ENCODE measurements at regions not wholly inside any gene's neighbourhood (a gene's known extent, or its start where the extent isn't known, plus 50 kb on each side); places are given as distances from the start of the nearest gene placed in this dataset.

- H3K36me3 ChIP-seq, result no peaks in the 10 kb centered on the region
- no peak for ATAC-seq
- no peak for DNase-seq
- H3K4me3 ChIP-seq, result no peak overlapping the region
- TF ChIP-seq, protein P1, sequence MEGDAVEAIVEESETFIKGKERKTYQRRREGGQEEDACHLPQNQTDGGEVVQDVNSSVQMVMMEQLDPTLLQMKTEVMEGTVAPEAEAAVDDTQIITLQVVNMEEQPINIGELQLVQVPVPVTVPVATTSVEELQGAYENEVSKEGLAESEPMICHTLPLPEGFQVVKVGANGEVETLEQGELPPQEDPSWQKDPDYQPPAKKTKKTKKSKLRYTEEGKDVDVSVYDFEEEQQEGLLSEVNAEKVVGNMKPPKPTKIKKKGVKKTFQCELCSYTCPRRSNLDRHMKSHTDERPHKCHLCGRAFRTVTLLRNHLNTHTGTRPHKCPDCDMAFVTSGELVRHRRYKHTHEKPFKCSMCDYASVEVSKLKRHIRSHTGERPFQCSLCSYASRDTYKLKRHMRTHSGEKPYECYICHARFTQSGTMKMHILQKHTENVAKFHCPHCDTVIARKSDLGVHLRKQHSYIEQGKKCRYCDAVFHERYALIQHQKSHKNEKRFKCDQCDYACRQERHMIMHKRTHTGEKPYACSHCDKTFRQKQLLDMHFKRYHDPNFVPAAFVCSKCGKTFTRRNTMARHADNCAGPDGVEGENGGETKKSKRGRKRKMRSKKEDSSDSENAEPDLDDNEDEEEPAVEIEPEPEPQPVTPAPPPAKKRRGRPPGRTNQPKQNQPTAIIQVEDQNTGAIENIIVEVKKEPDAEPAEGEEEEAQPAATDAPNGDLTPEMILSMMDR (IDR thresholded peaks at IDR 0.05), result no peak
- intact Hi-C loops (cut with DNase I), result no loop called here
- no peak overlapping the region for H3K27ac ChIP-seq
- H3K4me1 ChIP-seq, result no peaks in the 10 kb centered on the region
- WGBS, 2 donors, result 74 to 77% methylated on average over 11 of the region's 11 CpGs
- H3K27me3 ChIP-seq, result peaks cover 0 to 15% (median 5%) of the 10 kb centered on the region in 7 donors
- H3K9me3 ChIP-seq, result peaks cover 0 to 32% (median 0%) of the 10 kb centered on the region in 11 donors
Measured at GRCh38 chr3:127377801-127378655, 90.2 kb upstream of the PRR20G start.

DNA sequence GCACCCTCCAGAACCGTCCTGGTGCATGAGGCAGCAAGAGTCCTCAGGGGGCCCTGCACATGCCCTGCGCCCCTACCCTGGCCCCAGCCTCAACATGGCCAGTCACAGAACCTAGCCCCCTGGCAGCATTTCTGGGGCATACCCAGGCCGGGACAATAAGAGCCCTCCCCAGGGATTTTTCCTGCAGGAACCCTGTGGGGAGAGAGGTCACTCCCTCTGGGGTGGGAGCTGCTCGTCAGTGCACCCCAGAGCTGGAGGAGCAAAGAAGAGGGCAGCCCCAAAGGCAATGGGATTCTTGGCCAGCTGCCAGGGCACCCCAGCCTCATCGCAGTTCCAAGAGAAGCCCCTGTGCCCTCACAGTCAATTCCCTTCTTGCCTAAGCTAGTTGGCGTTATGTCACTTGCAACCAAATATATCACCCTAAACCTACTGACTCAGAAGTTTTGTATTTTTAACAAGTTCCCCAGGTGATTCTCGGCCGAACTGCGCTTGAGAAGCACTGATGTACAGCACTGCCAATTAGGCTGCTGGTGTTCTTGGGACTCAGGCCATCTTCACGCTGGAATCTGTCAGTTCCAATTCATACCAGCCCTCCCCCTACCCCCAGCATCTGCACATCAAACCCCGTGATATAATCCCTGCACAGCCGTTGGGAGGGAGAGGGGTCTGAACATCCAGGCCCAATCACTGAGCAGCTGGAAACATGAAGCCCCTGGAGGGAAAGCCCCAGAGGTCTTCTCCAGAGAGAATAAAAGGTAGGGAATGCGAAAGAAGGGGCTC lies 87.5 kb upstream of the PRR20G start:
- WGBS, 2 donors, result 71% methylated on average over 13 of the region's 13 CpGs
- intact Hi-C loops (cut with DNase I), result no loop called here
- ATAC-seq (no peak), DNase-seq (no peak)
- no peaks in the 10 kb centered on the region for H3K4me1 ChIP-seq
- H3K27me3 ChIP-seq, result peaks cover 0 to 30% (median 23%) of the 10 kb centered on the region in 7 donors
- H3K4me3 ChIP-seq, result no peak overlapping the region
- H3K9me3 ChIP-seq, result peaks cover 0 to 13% (median 0%) of the 10 kb centered on the region in 11 donors
- H3K27ac ChIP-seq, result no peak overlapping the region
- H3K36me3 ChIP-seq, result no peaks in the 10 kb centered on the region
- TF ChIP-seq, protein P1 (IDR thresholded peaks at IDR 0.05), result no peak

DNA sequence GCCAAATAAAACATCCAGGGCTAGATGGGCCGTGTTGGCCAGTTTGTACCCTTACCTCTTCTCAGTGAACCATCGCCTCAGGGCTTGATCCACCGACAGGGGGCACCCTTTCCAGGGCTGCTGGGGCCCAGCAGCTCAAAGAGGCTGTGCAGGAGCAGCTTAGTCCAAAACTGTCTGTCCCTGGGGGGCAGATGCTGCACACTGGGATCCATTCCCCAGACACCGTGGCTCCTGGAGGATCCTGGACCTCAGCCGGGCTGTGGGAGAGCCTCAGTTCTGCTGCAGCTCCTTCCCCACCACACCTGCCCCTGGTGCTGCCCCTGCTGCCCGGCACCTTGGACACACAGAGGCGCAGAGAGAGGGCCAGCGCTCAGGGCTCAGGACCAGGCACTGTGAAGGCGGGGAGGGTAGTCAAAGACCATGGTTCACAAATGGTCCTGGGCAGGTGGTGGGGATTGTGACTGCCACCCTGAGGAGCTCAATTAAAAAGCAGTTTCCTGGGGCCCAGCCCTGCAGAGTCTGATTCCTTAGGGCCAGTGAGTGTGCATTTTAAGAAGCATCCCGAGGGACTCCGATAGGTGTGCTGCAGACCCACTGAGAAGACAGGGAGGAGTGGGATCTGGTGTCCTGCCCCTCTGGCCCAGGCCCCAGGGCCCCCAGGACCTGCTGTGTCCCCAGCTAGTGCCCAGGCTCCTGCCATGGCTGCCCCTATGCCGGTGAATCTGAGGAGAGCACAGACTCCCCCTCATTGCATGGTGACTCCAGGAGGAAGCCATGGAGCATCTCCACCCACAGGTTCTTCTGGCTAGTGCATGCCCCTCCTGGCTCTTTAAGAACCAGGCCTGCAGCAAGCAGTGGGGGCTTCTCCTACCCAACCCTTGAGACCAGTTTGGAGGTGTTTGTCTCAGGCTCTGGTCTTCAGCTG lies 86.5 kb upstream of the PRR20G start:
- ATAC-seq (peak in 1 of 8 donors; percentile 19), DNase-seq (no peak)
- 63 to 65% methylated on average over 12 of the region's 12 CpGs for WGBS, 2 donors
- Histone ChIP-seq H3K36me3 (no peaks in the 10 kb centered on the region), H3K4me1 (no peaks in the 10 kb centered on the region), H3K4me3 (no peak overlapping the region), H3K9me3 (peaks cover 0 to 13% (median 0%) of the 10 kb centered on the region in 11 donors), H3K27ac (no peak overlapping the region), H3K27me3 (peaks cover 0 to 40% (median 24%) of the 10 kb centered on the region in 7 donors)
- intact Hi-C loops (cut with DNase I), result loop anchor here in 1 of 10 donors (5.0 kb wide), 1 partner anchor 93 kb away; no protein-coding TSS in a partner anchor
- TF ChIP-seq, protein P1 (IDR thresholded peaks at IDR 0.05), result peak in 7 of 9 donors; percentile 11 to 41 (median 21)
